HL-60 (cell line): ENCODE measurements at regions not wholly inside any gene's neighbourhood (a gene's known extent, or its start where the extent isn't known, plus 50 kb on each side); places are given as distances from the start of the nearest gene placed in this dataset.

Experiments
- DNase-seq, 2 experiments: peaks; one replicate each; pipeline ENCODE4 v3.0.0-alpha.2; 2010 to 2020; ENCODE audit warnings: low read depth in 1 of 2, low spot score in 1 of 2
- H3K27ac ChIP-seq: fragments of 250-450 bp; sonication (Bioruptor Pico); replicated peaks from 2 replicates; pipeline ENCODE4 v1.5.1; 2020; ENCODE audit warnings: mild to moderate bottlenecking, moderate library complexity
- H3K27me3 ChIP-seq: fragments of 250-450 bp; sonication (Bioruptor Pico); 2 replicates; pipeline ENCODE4 v1.5.1; 2021; ENCODE audit warnings: mild to moderate bottlenecking, moderate library complexity; ENCODE audit not compliant: insufficient read depth, poor library complexity, severe bottlenecking
- H3K4me3 ChIP-seq: replicated peaks from 2 replicates; pipeline ENCODE4 v1.5.1; 2011; ENCODE audit warnings: mild to moderate bottlenecking, control low read depth, low read length; ENCODE audit not compliant: insufficient read depth
- CTCF ChIP-seq: IDR thresholded peaks from one replicate; pipeline ENCODE4 v1.5.1; 2011; ENCODE audit warnings: low read length, control low read depth, inconsistent platforms; ENCODE audit not compliant: insufficient read depth
- GABPA ChIP-seq: IDR thresholded peaks from 2 replicates; pipeline ENCODE4 v1.6.1; 2012; ENCODE audit warnings: low read depth
- POLR2AphosphoS5 ChIP-seq: IDR thresholded peaks from 2 replicates; pipeline ENCODE4 v1.6.1; 2012; ENCODE audit warnings: low read depth
- SPI1 ChIP-seq: IDR thresholded peaks from 2 replicates; pipeline ENCODE4 v1.6.1; 2012; ENCODE audit warnings: low read depth, mild to moderate bottlenecking, borderline replicate concordance
- TF ChIP-seq, protein P1 (sequence below): IDR thresholded peaks from 2 replicates; pipeline ENCODE4 v1.6.1; 2012; ENCODE audit warnings: low read depth; ENCODE audit not compliant: insufficient replicate concordance

- H3K27ac ChIP-seq, result no peak overlapping the region
- DNase-seq, result no peak
- H3K4me3 ChIP-seq, result no peak overlapping the region
- TF ChIP-seq, protein P1, sequence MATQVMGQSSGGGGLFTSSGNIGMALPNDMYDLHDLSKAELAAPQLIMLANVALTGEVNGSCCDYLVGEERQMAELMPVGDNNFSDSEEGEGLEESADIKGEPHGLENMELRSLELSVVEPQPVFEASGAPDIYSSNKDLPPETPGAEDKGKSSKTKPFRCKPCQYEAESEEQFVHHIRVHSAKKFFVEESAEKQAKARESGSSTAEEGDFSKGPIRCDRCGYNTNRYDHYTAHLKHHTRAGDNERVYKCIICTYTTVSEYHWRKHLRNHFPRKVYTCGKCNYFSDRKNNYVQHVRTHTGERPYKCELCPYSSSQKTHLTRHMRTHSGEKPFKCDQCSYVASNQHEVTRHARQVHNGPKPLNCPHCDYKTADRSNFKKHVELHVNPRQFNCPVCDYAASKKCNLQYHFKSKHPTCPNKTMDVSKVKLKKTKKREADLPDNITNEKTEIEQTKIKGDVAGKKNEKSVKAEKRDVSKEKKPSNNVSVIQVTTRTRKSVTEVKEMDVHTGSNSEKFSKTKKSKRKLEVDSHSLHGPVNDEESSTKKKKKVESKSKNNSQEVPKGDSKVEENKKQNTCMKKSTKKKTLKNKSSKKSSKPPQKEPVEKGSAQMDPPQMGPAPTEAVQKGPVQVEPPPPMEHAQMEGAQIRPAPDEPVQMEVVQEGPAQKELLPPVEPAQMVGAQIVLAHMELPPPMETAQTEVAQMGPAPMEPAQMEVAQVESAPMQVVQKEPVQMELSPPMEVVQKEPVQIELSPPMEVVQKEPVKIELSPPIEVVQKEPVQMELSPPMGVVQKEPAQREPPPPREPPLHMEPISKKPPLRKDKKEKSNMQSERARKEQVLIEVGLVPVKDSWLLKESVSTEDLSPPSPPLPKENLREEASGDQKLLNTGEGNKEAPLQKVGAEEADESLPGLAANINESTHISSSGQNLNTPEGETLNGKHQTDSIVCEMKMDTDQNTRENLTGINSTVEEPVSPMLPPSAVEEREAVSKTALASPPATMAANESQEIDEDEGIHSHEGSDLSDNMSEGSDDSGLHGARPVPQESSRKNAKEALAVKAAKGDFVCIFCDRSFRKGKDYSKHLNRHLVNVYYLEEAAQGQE, result no peak
- no peak for TF ChIP-seq SPI1
- TF ChIP-seq GABPA, result no peak
- no peak for TF ChIP-seq CTCF
- no peak for TF ChIP-seq POLR2AphosphoS5
- H3K27me3 ChIP-seq, result no peaks in the 10 kb centered on the region
Observed at GRCh38 chr6:33910594-33910993, 106.8 kb upstream of the MLN start.

DNA sequence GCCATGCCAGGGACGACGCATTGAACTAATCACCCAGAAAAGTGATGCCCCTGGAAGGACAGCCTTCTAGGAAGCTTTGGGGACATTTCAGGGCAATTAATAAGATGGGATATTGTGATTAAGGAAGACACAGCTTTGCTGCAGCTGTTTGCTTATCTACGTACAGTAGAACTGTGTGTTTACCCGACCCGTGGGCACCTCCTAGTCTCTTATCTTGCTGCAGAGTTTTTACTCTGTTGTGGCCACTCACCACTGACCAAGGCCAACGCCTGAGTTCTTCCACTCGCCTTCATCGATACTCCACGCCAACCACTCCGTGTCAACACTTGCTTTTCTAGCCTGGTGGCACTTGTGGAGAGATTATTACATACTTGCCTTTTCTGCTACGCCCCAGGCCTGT is 105.9 kb upstream of the MLN start:
- DNase-seq, result no peak
- no peaks in the 10 kb centered on the region for H3K27me3 ChIP-seq
- no peak overlapping the region for H3K4me3 ChIP-seq
- TF ChIP-seq SPI1 (no peak), CTCF (no peak), GABPA (no peak), POLR2AphosphoS5 (no peak)
- TF ChIP-seq, protein P1, result no peak
- H3K27ac ChIP-seq, result no peak overlapping the region

- H3K27me3 ChIP-seq, result no peaks in the 10 kb centered on the region
- no peak for DNase-seq
Observed at GRCh38 chr6:33908025-33908424, 104.2 kb upstream of the MLN start.

More at GRCh38 chr6:33908025-33908424, 104.2 kb upstream of the MLN start:
- no peak overlapping the region for H3K27ac ChIP-seq
- TF ChIP-seq SPI1 (no peak), GABPA (no peak), POLR2AphosphoS5 (no peak), CTCF (no peak)
- TF ChIP-seq, protein P1, result no peak
- no peak overlapping the region for H3K4me3 ChIP-seq
